Pancreas (tissue), 10 donors: ENCODE measurements at regions not wholly inside any gene's neighbourhood (a gene's known extent, or its start where the extent isn't known, plus 50 kb on each side); places are given as distances from the start of the nearest gene placed in this dataset.

Experiments
- ATAC-seq, 4 donors: fragments of 200-7000 bp; cut with Tn5 transposase; one replicate each; pipeline versions ENCODE4 v1.8.0 to v1.9.1; 2020; ENCODE audit warnings: mild to moderate bottlenecking in 4 of 4, moderate library complexity in 4 of 4
- DNase-seq, 6 donors: peaks; one replicate each; pipeline ENCODE4 v3.0.0-alpha.2; 2020
- FAIRE-seq: peaks from 2 replicates; lab custom pipeline; 2012; peaks lifted over from hg19 to GRCh38; lab: Jason Lieb, UNC
- H3K27ac ChIP-seq, 4 donors: fragments of 200-600 bp; sonication (generic); 1 replicate in 3 of 4; 2 replicates in 1 of 4; pipeline versions ENCODE4 v1.5.0 to v1.8.0; 2020
- H3K27me3 ChIP-seq, 4 donors: fragments of 200-600 bp; one replicate each; pipeline ENCODE4 v1.8.0; 2021
- H3K36me3 ChIP-seq, 3 donors: fragments of 200-600 bp; sonication (generic) in 1 of 3; one replicate each; pipeline versions ENCODE4 v1.5.0 to v1.8.0; 2020 to 2021
- H3K4me1 ChIP-seq, 3 donors: fragments of 200-600 bp; one replicate each; pipeline ENCODE4 v1.8.0; 2021
- H3K4me3 ChIP-seq, 4 donors: fragments of 200-600 bp; sonication (generic) in 2 of 4; one replicate each; pipeline versions ENCODE4 v1.5.0 to v1.8.0; 2020 to 2021
- H3K9me3 ChIP-seq, 4 donors: fragments of 200-600 bp; one replicate each; pipeline ENCODE4 v1.8.0; 2021
- CTCF ChIP-seq, 4 donors: fragments of 200-600 bp; sonication (generic) in 3 of 4; IDR thresholded peaks; one replicate each; pipeline versions ENCODE4 v1.5.0 to v1.8.0; 2021; ENCODE audit warnings: antibody characterized with exemption in 4 of 4
- WGBS, 2 donors: extraction: QIAGEN DNeasy Blood & Tissue Kit; methylation state at CpG; one replicate each; pipeline ENCODE4 v1.1.7; 2013; 5-methylcytosine and 5-hydroxymethylcytosine counted together
- intact Hi-C, 3 donors: fragments of 100-400 bp; cut with DNase I; formaldehyde crosslinking; loops; one replicate each; pipeline versions ENCODE4 v1.11.1 to v1.14.2; 2022
- donor health status: healthy with polysubstance abuse.
- donor health status: DM: no; HTN: no; CAD: no; lungs with moderate emphysema.
- donor health status: DM: no; HTN: no; CAD: no.
- donor health status: control.
- donor health status: control.
- donor health status: Bipolar disorder and iron deficiency.
- donor health status: DM: yes; HTN: yes; CAD: no.
- donor health status: DM: no; HTN: no; CAD: no.
- donor health status: DM: no; HTN: no; CAD: no.
- donor health status: DM: yes; HTN: yes; CAD: no.

- no peak for TF ChIP-seq CTCF (IDR thresholded peaks at IDR 0.05)
- no peak for FAIRE-seq
- DNase-seq, result no peak
Measured at GRCh38 chr11:97973352-97973857, 1047.3 kb upstream of the CNTN5 start.

GRCh38 chr11:97974798-97975498 lies 1045.8 kb upstream of the CNTN5 start:
- Histone ChIP-seq H3K27ac (no peak overlapping the region), H3K27me3 (no peaks in the 10 kb centered on the region), H3K9me3 (no peaks in the 10 kb centered on the region), H3K4me3 (no peak overlapping the region), H3K36me3 (no peaks in the 10 kb centered on the region), H3K4me1 (no peaks in the 10 kb centered on the region)
- ATAC-seq (no peak), FAIRE-seq (no peak), DNase-seq (no peak)
- 5 to 10% methylated on average over 1 of the region's 1 CpG for WGBS, 2 donors
- intact Hi-C loops, result no loop called here
- TF ChIP-seq CTCF (IDR thresholded peaks at IDR 0.05), result no peak

More at GRCh38 chr11:97973352-97973857, 1047.3 kb upstream of the CNTN5 start:
- no peaks in the 10 kb centered on the region for H3K36me3 ChIP-seq
- intact Hi-C loops, result no loop called here
- H3K27me3 ChIP-seq, result no peaks in the 10 kb centered on the region
- ATAC-seq, result no peak
- H3K4me3 ChIP-seq, result no peak overlapping the region
- H3K9me3 ChIP-seq, result no peaks in the 10 kb centered on the region
- H3K4me1 ChIP-seq, result no peaks in the 10 kb centered on the region
- no peak overlapping the region for H3K27ac ChIP-seq
- 45 to 78% methylated on average over 10 of the region's 10 CpGs for WGBS, 2 donors

- Histone ChIP-seq H3K4me1 (no peaks in the 10 kb centered on the region), H3K9me3 (no peaks in the 10 kb centered on the region), H3K36me3 (no peaks in the 10 kb centered on the region), H3K27ac (no peak overlapping the region), H3K27me3 (no peaks in the 10 kb centered on the region), H3K4me3 (no peak overlapping the region)
- intact Hi-C loops, result no loop called here
- DNase-seq (no peak), ATAC-seq (no peak), FAIRE-seq (no peak)
- WGBS, 2 donors, result 34 to 43% methylated on average over 1 of the region's 1 CpG
- TF ChIP-seq CTCF (IDR thresholded peaks at IDR 0.05), result no peak
Measured at GRCh38 chr11:97977726-97978125, 1043.0 kb upstream of the CNTN5 start.

GRCh38 chr11:97979741-97980140 lies 1041.0 kb upstream of the CNTN5 start:
- intact Hi-C loops, result no loop called here
- no peak for FAIRE-seq

More at GRCh38 chr11:97979741-97980140, 1041.0 kb upstream of the CNTN5 start:
- no peaks in the 10 kb centered on the region for H3K27me3 ChIP-seq
- no peaks in the 10 kb centered on the region for H3K9me3 ChIP-seq
- DNase-seq, result no peak
- H3K36me3 ChIP-seq, result no peaks in the 10 kb centered on the region
- no peaks in the 10 kb centered on the region for H3K4me1 ChIP-seq
- no peak for TF ChIP-seq CTCF (IDR thresholded peaks at IDR 0.05)
- H3K27ac ChIP-seq, result no peak overlapping the region
- WGBS, 2 donors, result 63 to 88% methylated on average over 2 of the region's 2 CpGs
- ATAC-seq, result no peak
- H3K4me3 ChIP-seq, result no peak overlapping the region
